ENCODE measurements at regions not wholly inside any gene's neighbourhood (a gene's known extent, or its start where the extent isn't known, plus 50 kb on each side); places are given as distances from the start of the nearest gene placed in this dataset.
A peak's percentile ranks its signal among the peaks of the same experiment; 100 is the strongest.

GRCh38 chr3:177802151-177802900 lies 605.0 kb upstream of the TBL1XR1 start:
- TF ChIP-seq ZNF274 (IDR thresholded peaks at IDR 0.05; ENCODE audit: borderline replicate concordance, extremely low read depth, low read length) (no peak), POLR2A (IDR thresholded peaks at IDR 0.05; ENCODE audit: control extremely low read depth in 1 of 2, low read depth in 2 of 2, low read length in 2 of 2) (no peak), KDM4A (IDR thresholded peaks at IDR 0.05; ENCODE audit: low read depth, low read length, severe bottlenecking) (no peak), EZH2 (IDR thresholded peaks at IDR 0.05; ENCODE audit: low read depth, low read length, severe bottlenecking) (no peak), ATF3 (IDR thresholded peaks at IDR 0.05; ENCODE audit: insufficient read depth, low read depth, low read length) (no peak), PHF8 (conservative IDR thresholded peaks at IDR 0.05; ENCODE audit: low read depth, low read length) (no peak), SP2 (IDR thresholded peaks at IDR 0.05; ENCODE audit: low read length) (no peak), SAP30 (IDR thresholded peaks at IDR 0.05; ENCODE audit: insufficient read depth, insufficient replicate concordance, low read length) (no peak), RAD21 (IDR thresholded peaks at IDR 0.05 in 1 of 2, conservative IDR thresholded peaks at IDR 0.05 in 1 of 2; ENCODE audit: low read depth in 2 of 2, low read length in 2 of 2) (peak; percentile 18 to 36; a peak in 2 of 4 replicates), SUZ12 (IDR thresholded peaks at IDR 0.05; ENCODE audit: low read length) (no peak), CEBPB (IDR thresholded peaks at IDR 0.05; ENCODE audit: low read depth, low read length) (no peak), CBX8 (IDR thresholded peaks at IDR 0.05; ENCODE audit: borderline replicate concordance, low read depth, low read length) (no peak), POLR2AphosphoS5 (IDR thresholded peaks at IDR 0.05; ENCODE audit: low read depth, low read length) (no peak)
- TF ChIP-seq, protein P1, sequence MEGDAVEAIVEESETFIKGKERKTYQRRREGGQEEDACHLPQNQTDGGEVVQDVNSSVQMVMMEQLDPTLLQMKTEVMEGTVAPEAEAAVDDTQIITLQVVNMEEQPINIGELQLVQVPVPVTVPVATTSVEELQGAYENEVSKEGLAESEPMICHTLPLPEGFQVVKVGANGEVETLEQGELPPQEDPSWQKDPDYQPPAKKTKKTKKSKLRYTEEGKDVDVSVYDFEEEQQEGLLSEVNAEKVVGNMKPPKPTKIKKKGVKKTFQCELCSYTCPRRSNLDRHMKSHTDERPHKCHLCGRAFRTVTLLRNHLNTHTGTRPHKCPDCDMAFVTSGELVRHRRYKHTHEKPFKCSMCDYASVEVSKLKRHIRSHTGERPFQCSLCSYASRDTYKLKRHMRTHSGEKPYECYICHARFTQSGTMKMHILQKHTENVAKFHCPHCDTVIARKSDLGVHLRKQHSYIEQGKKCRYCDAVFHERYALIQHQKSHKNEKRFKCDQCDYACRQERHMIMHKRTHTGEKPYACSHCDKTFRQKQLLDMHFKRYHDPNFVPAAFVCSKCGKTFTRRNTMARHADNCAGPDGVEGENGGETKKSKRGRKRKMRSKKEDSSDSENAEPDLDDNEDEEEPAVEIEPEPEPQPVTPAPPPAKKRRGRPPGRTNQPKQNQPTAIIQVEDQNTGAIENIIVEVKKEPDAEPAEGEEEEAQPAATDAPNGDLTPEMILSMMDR (IDR thresholded peaks at IDR 0.05; ENCODE audit: control extremely low read depth in 1 of 3, insufficient read depth in 1 of 3, low read depth in 1 of 3, low read length in 3 of 3), result no peak
